Esophagus squamous epithelium (tissue), 4 donors: ENCODE measurements at regions not wholly inside any gene's neighbourhood (a gene's known extent, or its start where the extent isn't known, plus 50 kb on each side); places are given as distances from the start of the nearest gene placed in this dataset.

Source experiments
- POLR2A ChIP-seq, 4 donors: fragments of 450-650 bp; IDR thresholded peaks; one replicate each; pipeline ENCODE4 v1.6.1; 2017; ENCODE audit warnings: antibody characterized with exemption in 4 of 4, mild to moderate bottlenecking in 4 of 4, moderate library complexity in 3 of 4
- TF ChIP-seq, protein P1 (sequence below), 6 experiments: fragments of 450-650 bp in 4 of 6; fragments of 200-600 bp in 2 of 6; sonication (generic) in 2 of 6; IDR thresholded peaks; one replicate each; pipeline ENCODE4 v1.5.1; 2016 to 2019; ENCODE audit warnings: antibody characterized with exemption in 6 of 6, mild to moderate bottlenecking in 4 of 6, moderate library complexity in 4 of 6

DNA sequence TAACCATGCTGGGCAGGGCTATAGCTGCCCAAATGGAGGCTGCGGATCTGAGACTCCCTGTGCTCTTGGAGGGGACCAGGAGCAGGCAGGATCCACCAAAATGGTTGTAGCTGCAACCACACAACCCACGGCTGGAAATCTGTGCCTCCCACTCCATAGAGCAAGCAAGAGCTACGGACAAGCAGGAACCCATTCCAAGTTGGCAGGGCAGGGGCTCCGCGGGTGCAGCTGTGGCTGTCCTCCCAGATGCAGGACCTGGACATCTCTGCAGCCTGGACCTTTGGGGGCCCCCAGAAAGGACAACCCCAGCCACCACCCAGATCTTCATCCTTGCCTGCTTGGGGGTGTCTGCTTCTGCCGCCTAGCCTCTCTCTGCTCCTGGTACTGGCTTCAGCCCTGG lies 154.1 kb upstream of the TRAM1L1 start:
- no peak for TF ChIP-seq POLR2A (IDR thresholded peaks at IDR 0.05)
- TF ChIP-seq, protein P1, sequence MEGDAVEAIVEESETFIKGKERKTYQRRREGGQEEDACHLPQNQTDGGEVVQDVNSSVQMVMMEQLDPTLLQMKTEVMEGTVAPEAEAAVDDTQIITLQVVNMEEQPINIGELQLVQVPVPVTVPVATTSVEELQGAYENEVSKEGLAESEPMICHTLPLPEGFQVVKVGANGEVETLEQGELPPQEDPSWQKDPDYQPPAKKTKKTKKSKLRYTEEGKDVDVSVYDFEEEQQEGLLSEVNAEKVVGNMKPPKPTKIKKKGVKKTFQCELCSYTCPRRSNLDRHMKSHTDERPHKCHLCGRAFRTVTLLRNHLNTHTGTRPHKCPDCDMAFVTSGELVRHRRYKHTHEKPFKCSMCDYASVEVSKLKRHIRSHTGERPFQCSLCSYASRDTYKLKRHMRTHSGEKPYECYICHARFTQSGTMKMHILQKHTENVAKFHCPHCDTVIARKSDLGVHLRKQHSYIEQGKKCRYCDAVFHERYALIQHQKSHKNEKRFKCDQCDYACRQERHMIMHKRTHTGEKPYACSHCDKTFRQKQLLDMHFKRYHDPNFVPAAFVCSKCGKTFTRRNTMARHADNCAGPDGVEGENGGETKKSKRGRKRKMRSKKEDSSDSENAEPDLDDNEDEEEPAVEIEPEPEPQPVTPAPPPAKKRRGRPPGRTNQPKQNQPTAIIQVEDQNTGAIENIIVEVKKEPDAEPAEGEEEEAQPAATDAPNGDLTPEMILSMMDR (IDR thresholded peaks at IDR 0.05), result no peak
